ENCODE measurements at regions not wholly inside any gene's neighbourhood (a gene's known extent, or its start where the extent isn't known, plus 50 kb on each side); places are given as distances from the start of the nearest gene placed in this dataset.

- no peak for DNase-seq
Observed at GRCh38 chr12:91914701-91915100, 230.9 kb downstream of the BTG1 start.

- no peak for DNase-seq
Observed at GRCh38 chr12:91913651-91914050, 232.0 kb downstream of the BTG1 start.

DNA sequence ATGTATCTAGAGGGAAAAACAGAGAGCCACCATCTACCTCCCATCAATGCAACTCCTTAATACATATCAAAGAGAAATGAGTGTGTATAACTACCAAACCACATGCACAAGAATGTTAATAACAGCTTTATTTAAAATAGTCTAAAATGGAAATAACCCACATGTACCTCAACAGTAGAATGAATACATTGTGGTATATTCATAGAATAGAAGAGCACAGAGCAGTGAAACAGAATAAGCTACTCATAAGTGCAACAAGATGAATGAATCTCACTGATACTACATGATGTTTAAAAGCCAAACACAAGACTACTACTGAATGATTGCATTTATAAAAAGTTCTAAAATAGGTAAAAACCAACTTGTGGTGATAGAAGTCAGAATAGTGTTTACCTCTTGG is 232.5 kb downstream of the BTG1 start:
- DNase-seq: no peak

DNA sequence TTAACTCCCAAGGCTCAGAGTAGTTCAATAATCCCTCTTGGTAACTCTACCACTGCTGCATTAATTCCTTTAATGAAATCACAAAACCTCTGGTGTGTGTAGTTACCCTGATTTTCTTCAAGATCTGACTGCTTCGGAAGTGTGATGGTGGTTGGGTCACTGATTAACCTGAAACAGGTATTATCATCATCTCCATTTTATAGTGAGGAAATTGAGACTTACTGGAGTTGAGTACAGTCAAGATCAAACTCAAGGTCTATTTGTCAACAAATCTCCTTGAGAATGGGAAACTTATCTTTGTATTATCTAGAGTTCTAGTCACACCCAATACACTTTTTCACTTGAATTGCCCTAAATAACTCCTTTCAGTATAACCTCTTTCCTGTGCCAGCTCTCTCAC is 233.5 kb downstream of the BTG1 start:
- no peak for DNase-seq

DNA sequence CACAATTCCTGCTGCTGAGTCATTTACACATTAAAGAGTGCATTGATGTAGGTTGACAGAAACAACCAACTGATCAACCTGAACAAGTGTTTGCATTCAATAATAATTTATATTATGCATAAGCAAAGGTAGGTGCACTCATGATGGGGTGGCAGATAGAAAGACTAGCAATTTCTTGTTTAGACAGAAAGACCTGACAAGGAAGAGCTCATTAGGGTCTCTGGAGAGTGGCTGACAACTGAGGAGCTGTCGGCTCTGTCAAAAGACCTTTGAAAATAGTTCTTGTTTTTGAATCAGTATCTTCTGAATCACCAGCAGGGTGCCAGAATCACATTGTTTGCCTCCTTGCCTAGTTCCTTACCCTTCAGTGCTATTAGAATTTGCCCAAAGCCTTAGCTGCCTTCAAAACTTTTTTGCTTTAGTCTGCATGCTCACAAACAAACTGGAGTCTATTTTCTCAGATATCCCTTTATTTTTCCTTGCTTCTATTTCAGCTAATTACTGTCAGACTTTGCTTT is 234.7 kb downstream of the BTG1 start:
- DNase-seq: no peak

DNA sequence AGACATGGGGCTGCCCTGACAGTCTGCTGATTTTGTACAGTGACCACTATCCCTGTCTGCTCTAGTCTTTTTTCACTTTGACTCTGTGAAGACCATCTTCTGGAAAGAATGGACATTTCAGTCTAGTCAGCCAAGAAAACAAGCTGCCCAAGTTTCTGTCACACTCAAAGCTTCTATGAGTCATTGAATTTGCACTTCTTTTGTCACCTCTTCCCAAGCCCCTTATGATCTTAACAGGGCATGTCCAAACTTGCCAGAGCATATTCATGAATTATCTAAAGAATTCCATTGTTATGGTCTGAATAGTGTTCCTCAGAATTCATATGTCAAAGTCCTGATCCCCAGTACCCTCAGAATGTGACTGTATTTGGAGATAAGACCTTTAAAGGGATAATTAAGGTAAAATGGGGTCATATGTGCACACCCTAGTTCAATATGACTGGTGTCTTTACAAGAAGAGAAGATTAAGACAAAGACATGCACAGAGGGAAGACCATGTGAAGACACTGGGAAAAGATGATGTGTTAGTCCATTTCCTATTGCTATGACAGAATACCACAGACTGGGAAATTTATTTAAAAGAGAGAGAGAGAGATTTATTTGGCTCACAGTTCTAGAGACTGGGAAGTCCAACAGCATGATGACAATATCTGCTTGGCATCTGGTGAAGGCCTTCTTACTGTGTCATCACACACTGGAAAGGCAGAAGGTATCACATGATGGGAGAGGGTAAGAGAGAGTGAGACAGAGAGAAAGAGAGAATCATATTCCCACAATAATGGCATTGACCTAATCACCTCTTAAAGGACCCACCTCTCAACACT is 242.6 kb downstream of the BTG1 start:
- no peak for DNase-seq

GRCh38 chr12:91901381-91902074 is 244.1 kb downstream of the BTG1 start:
- DNase-seq: no peak

- DNase-seq: no peak
Observed at GRCh38 chr12:91900971-91901370, 244.7 kb downstream of the BTG1 start.

GRCh38 chr12:91899056-91899455 is 246.6 kb downstream of the BTG1 start:
- no peak for DNase-seq

- DNase-seq: no peak
Observed at GRCh38 chr12:91897025-91897515, 248.6 kb downstream of the BTG1 start.

- DNase-seq: no peak
Observed at GRCh38 chr12:91896286-91897024, 249.2 kb downstream of the BTG1 start.

GRCh38 chr12:91894911-91895310 is 250.7 kb downstream of the BTG1 start:
- no peak for DNase-seq

DNA sequence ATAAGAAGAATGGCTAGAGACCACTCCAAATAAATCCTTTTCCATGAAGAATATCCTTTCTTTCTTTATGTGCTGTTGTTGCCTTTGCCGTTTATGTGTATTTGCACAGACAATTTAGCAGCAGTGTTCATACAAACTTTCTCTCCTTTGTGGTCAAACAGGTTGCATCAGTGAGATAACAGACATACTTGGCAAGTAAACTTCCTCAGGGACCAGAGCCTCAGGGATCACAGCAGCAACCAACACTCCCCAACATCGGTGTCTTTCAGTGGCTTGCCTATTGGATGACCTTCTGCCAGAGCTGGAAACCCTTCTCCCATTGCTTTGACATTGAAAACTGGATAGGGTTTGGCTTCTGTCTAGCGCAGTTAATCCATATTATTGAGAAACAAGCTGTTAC is 252.2 kb downstream of the BTG1 start:
- DNase-seq: no peak

DNA sequence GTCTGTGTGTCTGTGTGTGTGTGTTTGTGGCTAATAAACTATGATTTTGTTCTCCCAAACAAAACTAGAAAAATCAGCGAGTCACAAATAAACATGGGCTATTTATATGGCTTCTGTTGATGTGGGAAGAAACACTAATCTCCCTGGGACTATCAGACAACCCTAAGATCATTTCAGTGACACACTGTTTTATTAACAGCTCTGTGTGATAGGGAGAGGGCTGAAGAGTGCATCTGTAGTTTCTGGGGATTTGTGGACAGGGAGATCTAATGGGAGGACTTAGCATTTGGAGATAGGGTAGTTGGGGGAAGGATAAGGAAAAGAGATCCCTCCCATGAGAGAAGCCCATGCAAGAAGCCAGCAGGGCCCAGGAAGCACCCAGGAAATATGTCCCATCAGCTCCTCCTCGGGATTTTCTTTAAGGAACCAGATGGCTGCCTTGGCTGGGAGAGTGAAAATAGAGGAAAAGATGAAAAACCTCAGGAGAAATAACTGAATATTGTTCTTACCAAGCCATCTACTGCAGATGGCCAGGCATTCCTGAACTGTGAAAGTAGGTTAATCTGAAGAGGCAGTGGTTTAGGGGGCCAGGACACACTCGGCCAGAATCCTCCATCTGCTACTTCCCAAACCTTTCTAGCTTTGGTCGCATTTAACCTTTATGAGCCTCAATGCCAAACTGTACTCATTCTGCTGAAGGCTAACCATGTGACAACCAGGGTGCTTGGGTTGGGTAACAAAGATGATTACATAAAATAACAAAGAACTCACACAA is 253.4 kb downstream of the BTG1 start:
- DNase-seq: no peak

GRCh38 chr12:91890742-91891141 is 254.9 kb downstream of the BTG1 start:
- no peak for DNase-seq

DNA sequence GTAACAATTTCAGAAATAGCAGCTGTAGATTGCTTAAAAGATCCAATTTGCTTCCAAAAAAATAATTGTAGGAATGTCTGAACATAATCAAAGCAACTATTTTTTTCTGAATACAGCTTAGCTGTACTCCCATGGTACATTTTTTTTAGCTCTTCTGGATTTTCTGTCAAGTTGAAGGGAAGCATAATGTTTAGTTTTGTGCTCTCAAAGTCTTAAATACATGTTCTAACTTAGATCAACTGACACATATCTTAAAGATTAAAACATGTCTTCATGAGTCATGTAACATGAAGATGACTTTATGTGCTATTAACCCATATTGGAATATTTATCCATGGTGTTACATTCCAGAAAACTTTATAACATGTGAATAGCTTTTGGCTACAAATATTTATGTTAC is 255.7 kb downstream of the BTG1 start:
- DNase-seq: no peak

- DNase-seq: no peak
Observed at GRCh38 chr12:91889059-91889458, 256.6 kb downstream of the BTG1 start.

- DNase-seq: no peak
Observed at GRCh38 chr12:91887957-91888356, 257.7 kb downstream of the BTG1 start.

GRCh38 chr12:91885851-91886731 is 259.6 kb downstream of the BTG1 start:
- DNase-seq: no peak

DNA sequence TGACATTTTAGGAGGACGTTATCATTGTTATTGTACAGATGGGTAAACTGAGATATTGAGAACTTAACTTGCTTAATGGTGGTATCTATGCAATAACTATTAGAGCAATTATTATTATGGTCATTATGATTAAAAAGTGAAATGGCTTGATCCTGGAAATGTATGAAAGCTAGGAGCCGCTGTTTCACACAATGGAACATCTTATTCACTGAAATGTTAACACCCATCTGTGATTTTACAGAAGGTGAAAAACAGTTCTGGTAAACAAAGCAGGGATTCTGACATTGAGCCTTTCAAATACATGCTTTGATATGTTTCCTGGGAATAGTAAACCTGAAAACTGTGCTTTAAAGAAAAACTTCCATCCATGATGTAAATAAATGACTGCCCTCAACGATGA is 261.4 kb downstream of the BTG1 start:
- DNase-seq: no peak

DNA sequence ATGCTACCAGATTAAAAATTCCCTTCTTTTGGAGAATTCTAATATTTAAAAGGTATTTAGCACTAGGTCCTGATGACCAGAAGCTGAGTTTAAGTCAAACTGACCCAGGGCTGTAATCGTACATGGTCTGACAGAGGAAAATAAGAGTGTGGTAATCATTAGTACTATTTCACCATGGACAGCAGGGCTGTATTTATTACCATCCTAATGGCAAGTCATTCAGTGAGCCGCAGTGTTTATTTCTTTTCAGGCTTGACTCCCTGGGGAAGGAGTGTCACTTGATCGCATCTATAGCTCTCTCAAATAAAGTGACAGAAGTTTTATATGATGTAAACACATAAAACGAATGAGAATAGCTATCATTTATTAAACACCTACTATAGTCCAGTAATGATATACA is 261.8 kb downstream of the BTG1 start:
- no peak for DNase-seq

DNA sequence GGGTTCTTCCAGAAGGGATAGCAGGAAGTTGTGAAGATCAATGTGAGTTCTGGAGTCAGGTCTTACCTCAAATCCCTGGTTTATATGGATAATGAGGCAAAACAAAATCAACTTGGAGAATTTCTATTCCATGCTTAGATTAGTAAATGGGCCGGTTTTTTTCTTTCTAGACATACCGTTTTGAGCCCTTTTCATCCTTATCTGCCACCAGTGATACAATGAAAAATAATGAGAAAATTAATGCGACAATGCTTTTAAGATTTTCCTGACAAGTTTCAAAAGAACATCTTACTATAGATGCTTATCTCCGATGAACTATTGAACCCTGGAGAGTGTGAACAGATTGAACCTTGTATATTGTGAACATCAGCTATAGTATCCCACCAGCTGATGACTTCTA is 262.7 kb downstream of the BTG1 start:
- no peak for DNase-seq

Data from T1000 (cell line).